Spleen (tissue), 11 donors: ENCODE measurements at regions not wholly inside any gene's neighbourhood (a gene's known extent, or its start where the extent isn't known, plus 50 kb on each side); places are given as distances from the start of the nearest gene placed in this dataset.
"Not testable (repeated sequence)": the region's sequence is repeated elsewhere in the genome, so short reads cannot be mapped to it uniquely, and the experiment has no call there.

ENCODE experiments used
- DNase-seq: peaks from one replicate; pipeline ENCODE4 v3.0.0-alpha.2; 2020
- H3K27ac ChIP-seq, 8 donors: fragments of 200-600 bp; sonication (generic) in 7 of 8; 1 replicate in 4 of 8; 2 replicates in 4 of 8; pipeline versions ENCODE4 v1.5.0 to v1.8.0; 2016 to 2021; ENCODE audit warnings: inconsistent platforms in 4 of 8, mild to moderate bottlenecking in 4 of 8, moderate library complexity in 1 of 8
- H3K27me3 ChIP-seq, 7 donors: fragments of 200-600 bp; sonication (generic) in 6 of 7; replicated peaks in 1 of 7; 1 replicate in 4 of 7; 2 replicates in 3 of 7; pipeline versions ENCODE4 v1.5.0 to v1.8.0; 2016 to 2021; ENCODE audit warnings: inconsistent platforms in 3 of 7, mild to moderate bottlenecking in 1 of 7
- H3K36me3 ChIP-seq, 6 donors: fragments of 200-600 bp; sonication (generic) in 5 of 6; 1 replicate in 4 of 6; 2 replicates in 2 of 6; pipeline versions ENCODE4 v1.5.0 to v1.8.0; 2016 to 2021; ENCODE audit warnings: inconsistent platforms in 2 of 6
- H3K4me1 ChIP-seq, 6 donors: fragments of 200-600 bp; sonication (generic) in 5 of 6; 1 replicate in 3 of 6; 2 replicates in 3 of 6; pipeline versions ENCODE4 v1.5.0 to v1.8.0; 2016 to 2021; ENCODE audit warnings: inconsistent platforms in 3 of 6
- H3K4me3 ChIP-seq, 8 donors: fragments of 200-600 bp; sonication (generic) in 7 of 8; 1 replicate in 4 of 8; 2 replicates in 4 of 8; pipeline versions ENCODE4 v1.5.0 to v1.8.0; 2016 to 2021; ENCODE audit warnings: inconsistent platforms in 4 of 8, mild to moderate bottlenecking in 4 of 8, moderate library complexity in 2 of 8
- H3K9me3 ChIP-seq, 8 donors: fragments of 200-600 bp; sonication (generic) in 7 of 8; 1 replicate in 4 of 8; 2 replicates in 4 of 8; pipeline versions ENCODE4 v1.5.0 to v1.8.0; 2016 to 2021; ENCODE audit warnings: inconsistent platforms in 4 of 8
- POLR2A ChIP-seq, 3 donors: fragments of 450-650 bp; IDR thresholded peaks; one replicate each; pipeline ENCODE4 v1.5.1; 2017; ENCODE audit warnings: antibody characterized with exemption in 3 of 3, mild to moderate bottlenecking in 1 of 3
- POLR2AphosphoS5 ChIP-seq, 3 donors: sonication (generic); formaldehyde crosslinking; IDR thresholded peaks; one replicate each; pipeline ENCODE4 v1.5.1; 2017; ENCODE audit warnings: antibody characterized with exemption in 3 of 3
- WGBS, 5 donors: extraction: QIAGEN DNeasy Blood & Tissue Kit in 3 of 5; methylation state at CpG; one replicate each; pipeline versions ENCODE4 v1.1.5 to v1.1.7; 2013 to 2018; 5-methylcytosine and 5-hydroxymethylcytosine counted together
- intact Hi-C: fragments of 100-400 bp; cut with DNase I; formaldehyde crosslinking; loops from one replicate; pipeline ENCODE4 v1.15.0; 2023; ENCODE audit warnings: low total_unique reads
- TF ChIP-seq, protein P1 (sequence below), 11 experiments: fragments of 200-600 bp in 7 of 11; fragments of 450-650 bp in 4 of 11; sonication (generic) in 4 of 11; IDR thresholded peaks in 8 of 11; conservative IDR thresholded peaks in 3 of 11; 1 replicate in 7 of 11; 2 replicates in 4 of 11; pipeline versions ENCODE4 v1.4.0 to v1.8.0; 2016 to 2021; ENCODE audit warnings: antibody characterized with exemption in 11 of 11, inconsistent platforms in 4 of 11, mild to moderate bottlenecking in 1 of 11
- donor health status: healthy with polysubstance abuse.
- donor health status: DM: no; HTN: no; CAD: no; lungs with moderate emphysema.
- donor health status: DM: no; HTN: no; CAD: no.
- donor health status: Bipolar disorder and iron deficiency.
- donor health status: healthy.
- donor health status: DM: no; HTN: no; CAD: no.
- donor health status: DM: yes; HTN: yes; CAD: no.

DNA sequence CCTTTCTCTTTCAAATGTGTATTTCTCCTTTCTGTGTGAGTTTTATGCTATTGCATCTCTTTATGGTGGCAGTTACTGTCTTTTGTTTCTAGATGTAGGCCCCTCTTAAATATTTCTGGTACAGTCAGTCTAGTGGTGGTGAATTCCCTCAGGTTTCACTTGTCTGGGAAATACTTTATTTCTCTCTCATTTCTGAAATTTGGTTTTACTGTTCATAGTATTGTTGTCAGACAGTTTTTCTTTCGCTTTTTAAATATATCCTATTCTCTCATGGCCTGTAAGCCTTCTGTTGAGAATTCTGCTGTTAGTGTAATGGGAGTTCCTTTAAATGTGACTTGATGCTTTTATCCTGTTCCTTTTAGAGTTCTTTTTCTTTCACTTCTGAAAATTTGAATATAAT is 874.0 kb downstream of the PLOD2 start:
- Histone ChIP-seq H3K27me3 (no peaks in the 10 kb centered on the region), H3K4me1 (no peaks in the 10 kb centered on the region), H3K36me3 (no peaks in the 10 kb centered on the region), H3K9me3 (peaks cover 0 to 9% (median 0%) of the 10 kb centered on the region in 8 donors), H3K4me3 (no peak overlapping the region), H3K27ac (no peak overlapping the region)
- DNase-seq = no peak
- WGBS, 5 donors = 83 to 93% (median 87%) methylated on average over 1 of the region's 1 CpG
- TF ChIP-seq, protein P1, sequence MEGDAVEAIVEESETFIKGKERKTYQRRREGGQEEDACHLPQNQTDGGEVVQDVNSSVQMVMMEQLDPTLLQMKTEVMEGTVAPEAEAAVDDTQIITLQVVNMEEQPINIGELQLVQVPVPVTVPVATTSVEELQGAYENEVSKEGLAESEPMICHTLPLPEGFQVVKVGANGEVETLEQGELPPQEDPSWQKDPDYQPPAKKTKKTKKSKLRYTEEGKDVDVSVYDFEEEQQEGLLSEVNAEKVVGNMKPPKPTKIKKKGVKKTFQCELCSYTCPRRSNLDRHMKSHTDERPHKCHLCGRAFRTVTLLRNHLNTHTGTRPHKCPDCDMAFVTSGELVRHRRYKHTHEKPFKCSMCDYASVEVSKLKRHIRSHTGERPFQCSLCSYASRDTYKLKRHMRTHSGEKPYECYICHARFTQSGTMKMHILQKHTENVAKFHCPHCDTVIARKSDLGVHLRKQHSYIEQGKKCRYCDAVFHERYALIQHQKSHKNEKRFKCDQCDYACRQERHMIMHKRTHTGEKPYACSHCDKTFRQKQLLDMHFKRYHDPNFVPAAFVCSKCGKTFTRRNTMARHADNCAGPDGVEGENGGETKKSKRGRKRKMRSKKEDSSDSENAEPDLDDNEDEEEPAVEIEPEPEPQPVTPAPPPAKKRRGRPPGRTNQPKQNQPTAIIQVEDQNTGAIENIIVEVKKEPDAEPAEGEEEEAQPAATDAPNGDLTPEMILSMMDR (IDR thresholded peaks at IDR 0.05 in 8 of 11, conservative IDR thresholded peaks at IDR 0.05 in 3 of 11) = no peak
- TF ChIP-seq POLR2AphosphoS5 (IDR thresholded peaks at IDR 0.05) (no peak), POLR2A (IDR thresholded peaks at IDR 0.05) (no peak)
- intact Hi-C loops = no loop called here

DNA sequence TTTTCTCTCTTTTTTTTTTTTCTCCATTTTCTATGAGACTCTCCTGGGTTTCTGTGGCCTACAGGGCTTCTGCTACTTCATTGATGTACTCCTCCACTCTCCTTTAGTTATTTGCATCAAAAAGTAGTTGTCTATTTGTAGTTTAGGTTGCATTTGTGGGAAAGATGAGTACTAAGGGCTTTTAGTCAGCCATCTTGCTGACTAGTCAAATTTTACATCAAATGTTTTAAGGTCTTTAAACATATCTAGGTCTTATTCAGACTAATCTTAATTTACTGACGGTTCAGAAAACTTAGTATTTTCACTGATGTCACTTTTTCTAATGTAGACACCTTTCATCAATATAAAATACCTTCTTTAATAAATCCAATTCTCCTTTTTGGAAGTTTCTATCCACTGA is 871.0 kb downstream of the PLOD2 start:
- Histone ChIP-seq H3K9me3 (peaks cover 0 to 9% (median 0%) of the 10 kb centered on the region in 8 donors), H3K36me3 (no peaks in the 10 kb centered on the region), H3K27ac (no peak overlapping the region), H3K4me3 (no peak overlapping the region), H3K4me1 (no peaks in the 10 kb centered on the region), H3K27me3 (no peaks in the 10 kb centered on the region)
- 67 to 89% (median 72%) methylated on average over 1 of the region's 1 CpG for WGBS, 5 donors
- DNase-seq = no peak
- TF ChIP-seq, protein P1 (IDR thresholded peaks at IDR 0.05 in 8 of 11, conservative IDR thresholded peaks at IDR 0.05 in 3 of 11) = no peak
- no peak for TF ChIP-seq POLR2AphosphoS5 (IDR thresholded peaks at IDR 0.05)
- no peak for TF ChIP-seq POLR2A (IDR thresholded peaks at IDR 0.05)
- intact Hi-C loops = no loop called here

DNA sequence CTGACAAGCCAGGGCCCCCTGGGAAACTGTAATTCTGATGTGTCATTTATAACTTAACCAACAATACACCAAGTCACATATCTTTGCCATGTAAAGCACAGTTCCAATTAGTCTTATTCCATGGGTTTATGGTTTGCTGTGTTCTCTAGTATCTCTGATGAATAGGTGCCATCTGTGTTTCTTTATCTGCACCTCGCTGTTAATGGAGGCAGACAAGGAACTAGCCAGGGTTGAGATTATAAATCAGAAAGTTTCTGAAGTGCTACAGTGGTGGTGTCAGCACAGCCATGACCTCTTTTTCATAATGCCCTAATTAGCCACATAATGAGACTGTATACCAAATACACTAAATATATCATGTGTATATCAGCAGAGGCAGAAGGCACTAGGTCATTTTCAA is 866.4 kb downstream of the PLOD2 start:
- H3K4me1 ChIP-seq = no peaks in the 10 kb centered on the region
- DNase-seq = no peak
- peaks cover 0 to 6% (median 0%) of the 10 kb centered on the region in 8 donors for H3K9me3 ChIP-seq
- no peak overlapping the region for H3K27ac ChIP-seq
- TF ChIP-seq, protein P1 (IDR thresholded peaks at IDR 0.05 in 8 of 11, conservative IDR thresholded peaks at IDR 0.05 in 3 of 11) = no peak
- TF ChIP-seq POLR2A (IDR thresholded peaks at IDR 0.05) = no peak
- no peak for TF ChIP-seq POLR2AphosphoS5 (IDR thresholded peaks at IDR 0.05)
- intact Hi-C loops = no loop called here
- WGBS, 5 donors = 21 to 63% (median 57%) methylated on average over 1 of the region's 1 CpG
- no peaks in the 10 kb centered on the region for H3K27me3 ChIP-seq
- no peak overlapping the region for H3K4me3 ChIP-seq
- no peaks in the 10 kb centered on the region for H3K36me3 ChIP-seq

DNA sequence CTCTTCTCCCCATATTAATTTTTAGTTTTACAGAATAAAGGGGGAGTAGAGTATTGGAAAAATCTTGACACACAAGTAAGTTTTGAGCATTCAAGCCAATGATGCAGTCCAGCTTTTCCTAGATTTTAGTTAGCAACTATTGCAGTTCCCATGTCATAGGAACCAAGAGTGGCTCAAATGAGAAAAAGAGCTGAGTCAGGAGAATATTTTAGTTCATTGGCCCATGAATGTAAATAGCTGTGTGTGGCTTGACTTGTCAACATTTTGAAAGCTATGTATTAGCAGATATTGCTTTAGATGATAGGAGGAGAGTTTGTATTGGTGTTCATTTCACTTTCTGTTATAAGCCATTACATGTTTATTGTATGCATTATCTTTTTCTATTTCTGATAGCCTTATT is 853.7 kb downstream of the PLOD2 start:
- intact Hi-C loops = no loop called here
- TF ChIP-seq POLR2A (IDR thresholded peaks at IDR 0.05) = no peak
- no peak for DNase-seq

DNA sequence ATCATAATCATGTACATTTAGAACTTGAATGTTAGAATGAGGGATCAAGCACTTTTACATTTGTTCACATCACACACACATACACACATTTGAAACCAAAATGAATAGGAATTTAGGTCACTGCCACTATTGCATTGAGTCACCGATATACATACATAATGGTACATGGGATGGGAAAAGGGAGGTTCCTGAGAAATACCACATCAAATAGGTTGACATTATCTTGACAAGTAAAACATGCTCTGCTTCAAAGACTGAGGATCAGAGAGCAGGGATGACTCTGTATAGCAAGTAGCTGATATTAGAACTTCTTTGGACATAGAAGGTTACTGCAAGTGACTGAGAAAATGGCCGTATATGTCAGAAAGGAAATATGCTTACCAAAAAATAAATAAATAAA is 847.2 kb downstream of the PLOD2 start:
- whole genome bisulfite sequencing, 5 donors = 61 to 88% (median 80%) methylated on average over 2 of the region's 2 CpGs
- no peak for DNase-seq

More for the DNA sequence above, 853.7 kb downstream of the PLOD2 start:
- no peaks in the 10 kb centered on the region for H3K36me3 ChIP-seq
- no peaks in the 10 kb centered on the region for H3K27me3 ChIP-seq
- H3K4me1 ChIP-seq = no peaks in the 10 kb centered on the region
- H3K9me3 ChIP-seq = peaks cover 0 to 3% (median 0%) of the 10 kb centered on the region in 8 donors
- H3K4me3 ChIP-seq = no peak overlapping the region
- no peak overlapping the region for H3K27ac ChIP-seq

DNA sequence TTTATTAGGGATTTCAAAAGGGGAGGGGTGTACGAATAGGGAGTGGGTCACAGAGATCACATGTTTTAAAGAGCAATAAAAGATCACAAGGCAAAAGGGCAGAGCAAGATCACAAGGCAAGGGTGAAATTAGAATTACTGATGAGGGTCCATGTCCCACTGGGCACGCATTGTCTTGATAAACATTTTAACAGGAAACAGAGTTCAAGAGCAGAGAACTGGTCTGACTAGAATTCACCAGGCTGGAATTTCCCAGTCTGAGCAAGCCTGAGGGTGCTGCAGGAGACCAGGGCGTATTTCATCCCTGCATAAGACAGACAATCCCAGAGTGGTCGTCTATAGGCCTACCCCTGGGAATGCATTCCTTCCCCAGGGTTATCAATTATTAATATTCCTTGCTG is 844.7 kb downstream of the PLOD2 start:
- DNase-seq = not testable (repeated sequence)

More for the DNA sequence above, 847.2 kb downstream of the PLOD2 start:
- Histone ChIP-seq H3K36me3 (no peaks in the 10 kb centered on the region), H3K9me3 (peaks cover 0 to 9% (median 2%) of the 10 kb centered on the region in 8 donors), H3K27ac (no peak overlapping the region), H3K4me1 (no peaks in the 10 kb centered on the region), H3K4me3 (no peak overlapping the region), H3K27me3 (no peaks in the 10 kb centered on the region)
- TF ChIP-seq, protein P1 (IDR thresholded peaks at IDR 0.05 in 8 of 11, conservative IDR thresholded peaks at IDR 0.05 in 3 of 11) = no peak
- TF ChIP-seq POLR2AphosphoS5 (IDR thresholded peaks at IDR 0.05) = no peak
- no peak for TF ChIP-seq POLR2A (IDR thresholded peaks at IDR 0.05)
- intact Hi-C loops = no loop called here

More for the DNA sequence above, 844.7 kb downstream of the PLOD2 start:
- H3K27me3 ChIP-seq, intact Hi-C loops, H3K36me3 ChIP-seq, H3K4me1 ChIP-seq, H3K27ac ChIP-seq, H3K4me3 ChIP-seq: not testable (repeated sequence)
- peaks cover 0 to 22% (median 13%) of the 10 kb centered on the region in 8 donors for H3K9me3 ChIP-seq
- 68 to 82% (median 69%) methylated on average over 4 of the region's 4 CpGs for WGBS, 5 donors
